ENCODE measurements at regions not wholly inside any gene's neighbourhood (a gene's known extent, or its start where the extent isn't known, plus 50 kb on each side); places are given as distances from the start of the nearest gene placed in this dataset.

DNA sequence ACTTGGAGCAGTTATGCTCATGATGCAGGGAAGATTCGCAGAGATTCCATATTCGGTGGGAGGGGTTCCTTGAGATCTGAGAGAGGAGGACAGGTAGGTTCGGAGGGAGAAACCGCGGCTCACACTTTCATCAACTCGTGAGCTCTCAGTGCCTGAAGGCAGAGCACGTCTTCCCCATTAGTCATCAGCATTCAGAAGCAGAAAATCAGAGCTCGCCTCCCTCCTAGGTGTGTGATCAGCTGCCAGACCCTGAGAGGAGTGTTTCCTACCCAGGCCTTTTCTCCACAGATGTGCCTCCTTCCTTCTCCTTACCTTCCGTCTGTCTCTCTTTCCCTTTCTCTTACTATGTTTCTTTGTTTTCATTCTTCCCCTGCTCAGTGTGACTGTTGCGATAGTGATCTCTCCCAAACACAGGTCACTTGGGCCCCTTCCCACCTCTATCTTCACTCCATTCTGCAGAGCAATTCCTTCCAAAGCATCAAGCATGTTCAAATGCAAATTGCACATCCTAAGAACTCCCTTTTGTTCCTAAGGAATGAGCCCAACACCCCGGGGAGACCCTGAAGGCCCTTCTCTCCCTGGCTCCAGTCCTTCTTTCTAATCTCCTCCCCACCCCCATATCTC, 389.5 kb downstream of the UQCRFS1 start:
- no peak overlapping the region for H3K4me3 ChIP-seq
- DNase-seq, result no peak
- H3K27me3 ChIP-seq, result no peaks in the 10 kb centered on the region
- 61 to 70% (median 64%) methylated on average over 11 of the region's 11 CpGs for WGBS, 3 donors
- H3K27ac ChIP-seq, result no peak overlapping the region
- no peaks in the 10 kb centered on the region for H3K4me1 ChIP-seq (ENCODE audit: insufficient read depth)
- TF ChIP-seq, protein P1, sequence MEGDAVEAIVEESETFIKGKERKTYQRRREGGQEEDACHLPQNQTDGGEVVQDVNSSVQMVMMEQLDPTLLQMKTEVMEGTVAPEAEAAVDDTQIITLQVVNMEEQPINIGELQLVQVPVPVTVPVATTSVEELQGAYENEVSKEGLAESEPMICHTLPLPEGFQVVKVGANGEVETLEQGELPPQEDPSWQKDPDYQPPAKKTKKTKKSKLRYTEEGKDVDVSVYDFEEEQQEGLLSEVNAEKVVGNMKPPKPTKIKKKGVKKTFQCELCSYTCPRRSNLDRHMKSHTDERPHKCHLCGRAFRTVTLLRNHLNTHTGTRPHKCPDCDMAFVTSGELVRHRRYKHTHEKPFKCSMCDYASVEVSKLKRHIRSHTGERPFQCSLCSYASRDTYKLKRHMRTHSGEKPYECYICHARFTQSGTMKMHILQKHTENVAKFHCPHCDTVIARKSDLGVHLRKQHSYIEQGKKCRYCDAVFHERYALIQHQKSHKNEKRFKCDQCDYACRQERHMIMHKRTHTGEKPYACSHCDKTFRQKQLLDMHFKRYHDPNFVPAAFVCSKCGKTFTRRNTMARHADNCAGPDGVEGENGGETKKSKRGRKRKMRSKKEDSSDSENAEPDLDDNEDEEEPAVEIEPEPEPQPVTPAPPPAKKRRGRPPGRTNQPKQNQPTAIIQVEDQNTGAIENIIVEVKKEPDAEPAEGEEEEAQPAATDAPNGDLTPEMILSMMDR (IDR thresholded peaks at IDR 0.05), result no peak
- TF ChIP-seq POLR2A (IDR thresholded peaks at IDR 0.05) (no peak), EP300 (IDR thresholded peaks at IDR 0.05) (no peak)
- no peaks in the 10 kb centered on the region for H3K9me3 ChIP-seq
- intact Hi-C loops (cut with DNase I), result no loop called here
- no peaks in the 10 kb centered on the region for H3K36me3 ChIP-seq

DNA sequence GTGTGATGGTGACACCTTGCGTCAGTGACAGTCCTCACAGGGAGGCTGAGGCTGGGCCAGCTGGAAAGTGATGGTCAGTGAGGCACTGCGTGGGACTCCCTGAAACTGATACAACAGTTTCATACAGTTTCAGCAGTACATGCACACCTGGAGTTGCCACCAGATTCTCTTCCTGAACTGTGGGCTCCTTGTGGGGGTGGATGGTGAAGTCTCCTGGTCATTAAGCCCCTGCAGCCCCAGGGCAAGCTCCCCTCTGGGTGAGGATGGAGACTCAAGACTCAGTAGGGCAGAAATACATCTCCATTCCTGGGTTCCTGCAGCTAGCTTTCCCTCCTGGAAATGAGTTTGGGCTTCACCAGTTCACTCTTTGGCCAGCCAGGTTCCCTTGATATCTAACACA, 392.7 kb downstream of the UQCRFS1 start:
- intact Hi-C loops (cut with DNase I), result no loop called here
- 78 to 90% (median 88%) methylated on average over 2 of the region's 2 CpGs for WGBS, 3 donors

DNA sequence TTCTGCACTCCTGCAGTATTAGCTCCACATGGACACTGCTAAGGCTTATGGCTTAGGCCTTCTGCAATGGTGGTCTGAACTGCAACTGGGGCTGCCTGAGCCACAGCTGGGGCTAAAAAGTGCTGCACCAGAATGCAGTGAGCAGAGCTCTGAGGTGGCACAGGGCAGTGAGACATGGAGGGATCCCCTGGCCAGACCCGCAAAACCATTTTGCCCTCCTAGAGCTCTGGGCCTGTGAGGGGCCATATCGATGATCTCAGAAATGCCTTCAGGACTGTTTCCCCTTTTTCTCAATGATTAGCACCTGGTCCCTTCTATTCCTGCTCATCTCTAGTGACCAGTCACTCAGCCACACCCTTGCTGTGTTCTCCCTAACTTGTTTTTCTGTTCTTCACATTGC, 397.7 kb downstream of the UQCRFS1 start:
- WGBS, 3 donors, result 70 to 98% (median 93%) methylated on average over 2 of the region's 2 CpGs
- intact Hi-C loops (cut with DNase I), result no loop called here
- no peaks in the 10 kb centered on the region for H3K27me3 ChIP-seq
- no peak overlapping the region for H3K4me3 ChIP-seq
- H3K36me3 ChIP-seq, result no peaks in the 10 kb centered on the region
- no peaks in the 10 kb centered on the region for H3K4me1 ChIP-seq (ENCODE audit: insufficient read depth)
- no peaks in the 10 kb centered on the region for H3K9me3 ChIP-seq
- no peak overlapping the region for H3K27ac ChIP-seq
- no peak for DNase-seq
- TF ChIP-seq, protein P1 (IDR thresholded peaks at IDR 0.05), result no peak
- TF ChIP-seq POLR2A (IDR thresholded peaks at IDR 0.05) (no peak), EP300 (IDR thresholded peaks at IDR 0.05) (no peak)

More for the DNA sequence above, 392.7 kb downstream of the UQCRFS1 start:
- no peak for TF ChIP-seq POLR2A (IDR thresholded peaks at IDR 0.05)
- no peak for TF ChIP-seq EP300 (IDR thresholded peaks at IDR 0.05)
- TF ChIP-seq, protein P1 (IDR thresholded peaks at IDR 0.05), result no peak
- H3K27ac ChIP-seq, result no peak overlapping the region
- H3K4me3 ChIP-seq, result no peak overlapping the region
- H3K27me3 ChIP-seq, result no peaks in the 10 kb centered on the region
- DNase-seq, result no peak
- no peaks in the 10 kb centered on the region for H3K4me1 ChIP-seq (ENCODE audit: insufficient read depth)
- no peaks in the 10 kb centered on the region for H3K9me3 ChIP-seq
- H3K36me3 ChIP-seq, result no peaks in the 10 kb centered on the region

DNA sequence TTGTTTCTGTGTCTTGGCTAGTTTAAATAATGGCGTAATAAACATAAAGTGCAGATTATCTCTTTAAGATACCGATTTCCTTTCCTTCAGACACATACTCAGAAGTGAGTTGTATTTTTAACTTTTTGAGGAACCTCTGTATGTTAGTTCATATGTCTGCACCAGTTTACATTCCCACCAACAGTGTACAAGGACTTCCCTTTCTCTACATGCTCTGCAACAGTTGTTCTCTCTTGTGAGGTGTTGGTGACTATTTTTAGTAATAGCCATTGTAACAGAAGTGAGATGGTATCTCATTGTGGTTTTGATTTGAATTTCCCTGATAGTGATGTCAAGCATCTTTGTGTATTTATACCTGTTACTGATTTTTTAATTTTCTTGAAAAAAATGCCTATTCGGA, 418.6 kb downstream of the UQCRFS1 start:
- TF ChIP-seq EP300 (IDR thresholded peaks at IDR 0.05) (no peak), POLR2A (IDR thresholded peaks at IDR 0.05) (no peak)
- TF ChIP-seq, protein P1 (IDR thresholded peaks at IDR 0.05), result no peak
- Histone ChIP-seq H3K27ac (no peak overlapping the region), H3K4me3 (no peak overlapping the region), H3K4me1 (ENCODE audit: insufficient read depth) (no peaks in the 10 kb centered on the region), H3K9me3 (peaks cover 0 to 7% of the 10 kb centered on the region in 2 donors), H3K27me3 (no peaks in the 10 kb centered on the region), H3K36me3 (no peaks in the 10 kb centered on the region)
- DNase-seq, result no peak
- intact Hi-C loops (cut with DNase I), result no loop called here
- 44 to 62% (median 49%) methylated on average over 3 of the region's 3 CpGs for WGBS, 3 donors
